Muscle of leg (tissue), 3 donors: ENCODE measurements at regions not wholly inside any gene's neighbourhood (a gene's known extent, or its start where the extent isn't known, plus 50 kb on each side); places are given as distances from the start of the nearest gene placed in this dataset.
A peak's percentile ranks its signal among the peaks of the same experiment; 100 is the strongest.

Experiments used
- DNase-seq: peaks from one replicate; pipeline ENCODE4 v3.0.0; 2013
- H3K27ac ChIP-seq: one replicate; pipeline ENCODE4 v1.5.1; 2013; ENCODE audit warnings: mild to moderate bottlenecking, low read length, control low read depth
- H3K27me3 ChIP-seq: one replicate; pipeline ENCODE4 v1.6.1; 2013; ENCODE audit warnings: low read length; ENCODE audit not compliant: control insufficient read depth, insufficient read depth
- H3K36me3 ChIP-seq: one replicate; pipeline ENCODE4 v1.6.1; 2013; ENCODE audit warnings: low read length; ENCODE audit not compliant: control insufficient read depth, insufficient read depth
- H3K4me1 ChIP-seq: one replicate; pipeline ENCODE4 v1.6.1; 2013; ENCODE audit warnings: low read length; ENCODE audit not compliant: control insufficient read depth, insufficient read depth
- H3K4me3 ChIP-seq: one replicate; pipeline ENCODE4 v1.5.1; 2013; ENCODE audit warnings: low read length, control low read depth
- H3K9me3 ChIP-seq: replicated peaks from 2 replicates; pipeline ENCODE4 v1.6.1; 2013; ENCODE audit warnings: low read depth, low read length; ENCODE audit not compliant: control insufficient read depth
- WGBS: methylation state at CpG from one replicate; pipeline ENCODE4 v1.1.5; 2013; ENCODE audit warnings: missing lambda C conversion rate; ENCODE audit not compliant: insufficient coverage; 5-methylcytosine and 5-hydroxymethylcytosine counted together

DNA sequence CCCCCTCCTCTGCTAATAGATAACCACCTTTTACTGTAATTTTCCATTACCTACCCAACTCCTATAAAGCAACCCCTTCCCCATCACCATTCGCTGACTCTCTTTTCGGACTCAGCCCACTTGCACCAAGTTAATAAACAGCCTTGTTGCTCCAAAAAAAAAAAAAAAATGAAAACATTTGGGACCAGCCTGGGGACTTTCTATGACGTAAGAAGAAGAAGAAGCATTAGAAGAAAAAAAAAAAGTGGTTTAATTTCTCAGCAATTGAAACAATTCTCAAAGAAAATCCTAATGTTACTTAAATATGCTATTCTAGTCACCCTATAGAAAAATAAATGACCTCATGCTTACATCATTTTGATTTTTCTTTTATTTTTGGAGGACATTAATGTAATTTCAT is 301.5 kb upstream of the ANO3 start:
- WGBS = no CpG with 5 or more reads among the region's 3 CpGs
- Histone ChIP-seq H3K36me3 (no peaks in the 10 kb centered on the region), H3K4me1 (no peaks in the 10 kb centered on the region), H3K27me3 (no peaks in the 10 kb centered on the region), H3K9me3 (no peaks in the 10 kb centered on the region), H3K4me3 (no peak overlapping the region), H3K27ac (no peak overlapping the region)
- no peak for DNase-seq

DNA sequence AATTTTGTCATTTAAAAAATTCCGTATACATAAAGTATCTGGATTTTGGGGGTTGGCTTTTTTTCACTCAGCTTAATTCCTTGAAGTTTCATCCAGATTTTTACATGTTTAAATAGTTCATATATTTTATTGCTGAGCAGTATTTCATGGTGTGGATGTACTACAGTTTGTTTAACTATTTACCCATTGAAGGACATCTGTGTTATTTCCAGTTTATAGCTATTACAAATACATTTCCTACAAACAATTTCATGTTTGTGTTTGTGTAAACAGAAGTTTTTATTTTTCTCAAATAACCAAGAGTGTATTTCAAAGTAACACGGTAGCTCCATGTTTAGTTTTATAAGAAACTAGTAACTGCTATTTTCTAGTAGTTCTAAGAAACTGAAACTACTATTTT is 299.7 kb upstream of the ANO3 start:
- no CpG with 5 or more reads among the region's 2 CpGs for WGBS
- no peaks in the 10 kb centered on the region for H3K27me3 ChIP-seq
- no peaks in the 10 kb centered on the region for H3K9me3 ChIP-seq

DNA sequence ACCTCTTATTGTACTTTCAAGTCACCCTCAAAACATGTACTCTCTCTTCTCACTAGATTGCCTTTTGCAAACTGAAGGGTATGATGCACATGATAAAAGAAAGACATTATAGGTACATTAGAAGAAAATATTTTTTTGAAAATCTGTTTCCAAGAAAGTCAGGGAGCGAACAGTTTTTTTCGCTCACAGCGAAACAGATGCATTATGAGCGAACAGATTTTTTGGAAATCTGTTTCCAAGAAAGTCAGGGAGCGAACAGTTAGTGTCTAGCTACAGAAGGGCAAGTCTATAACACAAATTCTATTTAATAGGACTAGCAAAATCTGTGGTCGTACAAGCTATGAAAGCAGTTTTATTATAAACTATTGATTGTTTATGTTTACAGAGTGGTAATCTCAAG is 296.2 kb upstream of the ANO3 start:
- no CpG with 5 or more reads among the region's 6 CpGs for WGBS
- H3K36me3 ChIP-seq = no peaks in the 10 kb centered on the region
- DNase-seq = no peak
- H3K4me3 ChIP-seq = no peak overlapping the region
- no peaks in the 10 kb centered on the region for H3K27me3 ChIP-seq
- no peak overlapping the region for H3K27ac ChIP-seq
- no peaks in the 10 kb centered on the region for H3K9me3 ChIP-seq
- H3K4me1 ChIP-seq = no peaks in the 10 kb centered on the region

More for the DNA sequence above, 299.7 kb upstream of the ANO3 start:
- Histone ChIP-seq H3K36me3 (no peaks in the 10 kb centered on the region), H3K4me1 (no peaks in the 10 kb centered on the region), H3K4me3 (no peak overlapping the region), H3K27ac (no peak overlapping the region)
- no peak for DNase-seq

DNA sequence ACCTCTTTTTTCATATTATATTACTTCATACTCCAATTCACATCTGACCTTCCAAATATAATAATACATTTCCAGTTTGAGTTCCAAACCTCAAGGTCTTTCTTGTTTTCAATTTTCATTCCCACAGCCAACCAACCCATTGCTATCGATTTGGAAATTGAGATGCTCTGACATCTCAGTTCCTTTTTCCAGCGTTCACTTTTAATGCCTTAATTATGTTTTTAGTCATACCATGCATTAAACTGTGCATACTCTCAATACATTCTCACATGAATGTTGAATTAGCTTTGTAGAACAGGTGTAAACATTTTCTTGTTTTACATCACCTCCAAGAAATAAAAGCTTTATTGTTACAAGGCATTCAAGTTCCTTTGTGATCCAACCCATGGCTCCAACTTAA is 294.2 kb upstream of the ANO3 start:
- no peak for DNase-seq
- Histone ChIP-seq H3K27ac (no peak overlapping the region), H3K4me1 (no peaks in the 10 kb centered on the region), H3K4me3 (no peak overlapping the region), H3K27me3 (no peaks in the 10 kb centered on the region), H3K36me3 (no peaks in the 10 kb centered on the region), H3K9me3 (no peaks in the 10 kb centered on the region)
- 100% methylated on average over 1 of the region's 2 CpGs for WGBS

DNA sequence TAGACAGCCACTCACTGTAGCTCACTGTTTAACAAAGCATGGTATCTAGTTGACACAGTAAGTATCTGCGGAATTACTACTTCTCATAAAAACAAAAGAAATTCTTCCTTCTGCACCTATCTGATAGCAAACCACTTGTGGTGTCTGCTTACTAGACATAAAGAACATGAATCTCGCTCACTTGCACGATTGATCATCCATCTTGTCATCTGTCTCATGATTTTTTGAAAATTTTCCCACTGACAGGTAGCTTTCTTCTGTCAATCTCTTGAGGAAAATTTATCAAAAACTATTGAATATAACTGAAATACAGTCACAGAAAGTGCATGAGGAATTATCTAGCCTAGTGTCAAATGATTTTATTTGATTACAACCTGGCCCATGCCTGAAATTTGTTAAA is 291.6 kb upstream of the ANO3 start:
- Histone ChIP-seq H3K9me3 (no peaks in the 10 kb centered on the region), H3K4me1 (no peaks in the 10 kb centered on the region), H3K27me3 (no peaks in the 10 kb centered on the region), H3K4me3 (no peak overlapping the region), H3K36me3 (no peaks in the 10 kb centered on the region), H3K27ac (no peak overlapping the region)
- no peak for DNase-seq
- WGBS = 50% methylated on average over 2 of the region's 3 CpGs

DNA sequence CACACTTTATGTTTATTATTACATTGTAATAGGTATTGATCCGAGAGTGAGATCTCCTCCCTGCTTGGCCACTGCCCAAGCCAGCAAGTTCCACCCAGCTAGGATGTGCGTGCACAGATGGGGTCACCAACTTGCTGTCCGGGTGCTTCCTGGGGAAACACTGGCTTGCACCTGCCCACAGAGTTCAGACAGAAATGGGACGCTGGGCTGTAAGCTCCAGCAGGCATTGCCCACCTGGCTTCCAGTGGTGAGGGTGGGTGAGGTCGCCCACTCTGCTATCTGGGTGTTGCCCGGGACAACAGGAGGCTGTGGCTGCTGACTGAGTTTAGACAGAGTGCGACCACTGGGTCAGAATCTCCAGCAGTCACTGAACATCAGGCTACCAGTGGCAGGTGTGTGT is 289.8 kb upstream of the ANO3 start:
- no peaks in the 10 kb centered on the region for H3K36me3 ChIP-seq
- no peaks in the 10 kb centered on the region for H3K27me3 ChIP-seq
- H3K4me1 ChIP-seq = no peaks in the 10 kb centered on the region
- no peaks in the 10 kb centered on the region for H3K9me3 ChIP-seq
- H3K27ac ChIP-seq = no peak overlapping the region
- H3K4me3 ChIP-seq = no peak overlapping the region
- 91% methylated on average over 6 of the region's 7 CpGs for WGBS
- no peak for DNase-seq

DNA sequence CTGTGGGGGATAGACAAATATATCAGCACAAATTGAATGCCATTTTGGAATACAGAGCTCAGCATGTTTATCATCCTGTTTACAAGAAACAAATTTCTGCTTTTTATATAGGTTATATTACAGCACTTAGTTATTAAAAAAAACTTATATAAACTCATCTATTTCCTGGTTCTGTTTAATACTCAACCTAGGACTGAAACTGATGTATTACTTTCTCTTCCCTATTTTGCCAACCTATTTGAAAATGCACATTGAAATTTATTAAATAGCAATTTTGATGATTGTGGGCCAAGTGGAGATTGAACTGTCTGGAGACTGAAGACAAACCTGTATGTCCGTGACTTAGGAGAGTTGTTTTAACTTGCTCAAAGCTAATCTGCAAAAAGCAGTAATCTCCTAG is 288.3 kb upstream of the ANO3 start:
- Histone ChIP-seq H3K27ac (no peak overlapping the region), H3K4me1 (no peaks in the 10 kb centered on the region), H3K27me3 (no peaks in the 10 kb centered on the region), H3K9me3 (no peaks in the 10 kb centered on the region), H3K4me3 (no peak overlapping the region), H3K36me3 (no peaks in the 10 kb centered on the region)
- no peak for DNase-seq
- WGBS = no CpG with 5 or more reads among the region's 1 CpG

DNA sequence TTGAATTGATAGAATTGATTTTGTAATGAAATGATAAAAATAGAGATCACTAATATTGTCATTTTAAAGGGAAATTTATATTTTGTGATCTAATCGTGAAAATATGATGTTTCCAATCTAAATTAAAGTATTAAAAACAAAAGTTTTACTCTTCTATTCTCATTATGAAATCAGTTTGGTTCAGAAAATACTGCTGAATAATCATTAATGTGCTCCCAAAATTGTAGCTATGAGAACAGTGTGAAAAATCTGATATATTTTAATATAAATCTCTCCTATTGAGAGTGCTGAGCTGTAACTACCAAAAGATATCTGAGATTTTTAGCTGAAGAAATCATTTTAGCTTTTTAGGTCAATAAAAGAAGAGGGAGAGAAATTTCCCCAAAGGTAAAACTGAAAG is 287.5 kb upstream of the ANO3 start:
- no peak for DNase-seq
- Histone ChIP-seq H3K27me3 (no peaks in the 10 kb centered on the region), H3K27ac (no peak overlapping the region), H3K4me3 (no peak overlapping the region), H3K36me3 (no peaks in the 10 kb centered on the region), H3K4me1 (no peaks in the 10 kb centered on the region), H3K9me3 (no peaks in the 10 kb centered on the region)
- WGBS = no CpG with 5 or more reads among the region's 1 CpG

DNA sequence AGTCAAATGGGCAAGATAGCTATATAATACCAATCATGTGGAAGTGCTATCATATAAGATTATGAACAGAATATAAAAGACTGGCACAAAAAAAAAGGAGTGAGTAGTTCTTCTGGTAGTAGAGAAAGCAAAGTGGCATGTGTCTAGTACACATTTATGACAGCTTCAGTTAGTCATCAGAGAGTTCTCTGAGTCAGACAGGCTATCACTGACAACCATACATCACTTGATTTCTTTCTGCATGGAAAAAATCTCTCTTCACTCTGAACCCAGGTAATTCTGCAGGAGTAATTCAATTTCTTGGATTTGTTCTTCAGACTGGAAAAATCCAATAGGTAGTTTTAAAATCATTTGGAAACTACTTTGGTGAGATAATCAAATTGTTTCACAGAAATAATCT is 286.8 kb upstream of the ANO3 start:
- no peaks in the 10 kb centered on the region for H3K36me3 ChIP-seq
- H3K27me3 ChIP-seq = no peaks in the 10 kb centered on the region
- H3K4me3 ChIP-seq = no peak overlapping the region
- no peaks in the 10 kb centered on the region for H3K9me3 ChIP-seq
- H3K4me1 ChIP-seq = no peaks in the 10 kb centered on the region
- no peak for DNase-seq
- no peak overlapping the region for H3K27ac ChIP-seq

DNA sequence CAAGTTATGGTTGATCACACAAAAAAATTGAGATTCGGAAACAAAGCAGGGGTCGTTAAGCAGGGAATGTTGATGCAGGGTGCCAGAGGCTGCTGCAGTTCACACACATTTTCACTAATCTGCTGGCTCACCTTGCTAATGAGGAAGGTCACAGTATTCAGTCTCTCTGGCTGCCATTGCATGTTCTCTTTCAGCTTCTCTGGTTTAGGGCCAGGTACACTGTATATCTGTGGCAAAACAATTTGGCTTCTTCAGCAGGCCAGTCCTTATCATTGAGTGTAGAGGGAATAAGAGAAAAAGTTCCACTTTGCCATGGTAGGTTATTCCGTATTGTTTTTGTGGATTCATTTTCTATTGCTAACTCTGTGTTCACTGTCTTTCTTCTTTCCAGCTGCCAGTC is 283.7 kb upstream of the ANO3 start:
- Histone ChIP-seq H3K27me3 (no peaks in the 10 kb centered on the region), H3K4me3 (no peak overlapping the region), H3K27ac (no peak overlapping the region), H3K9me3 (no peaks in the 10 kb centered on the region), H3K4me1 (no peaks in the 10 kb centered on the region), H3K36me3 (no peaks in the 10 kb centered on the region)
- no CpG with 5 or more reads among the region's 3 CpGs for WGBS
- peak; percentile 22 for DNase-seq

DNA sequence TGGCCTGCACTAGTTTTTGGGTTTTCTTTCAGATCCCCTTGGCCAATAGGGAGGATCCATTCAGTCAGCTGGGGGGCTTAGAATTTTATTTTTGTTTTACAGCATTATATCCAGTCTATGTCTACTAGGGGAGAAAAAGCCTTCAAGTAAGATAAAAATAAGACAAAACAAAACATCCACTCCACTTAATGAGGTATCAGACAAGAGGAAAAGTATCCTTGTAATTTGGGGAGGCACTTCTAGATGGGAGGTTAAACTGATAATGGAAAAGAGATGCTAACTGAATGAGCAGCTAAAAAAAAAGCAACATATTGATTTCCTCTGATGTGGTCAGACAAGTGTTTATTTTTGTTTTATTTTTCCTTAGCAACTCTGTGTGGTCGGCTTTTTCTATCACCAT is 278.0 kb upstream of the ANO3 start:
- no peak for DNase-seq
- Histone ChIP-seq H3K4me3 (no peak overlapping the region), H3K27me3 (no peaks in the 10 kb centered on the region), H3K4me1 (no peaks in the 10 kb centered on the region), H3K27ac (no peak overlapping the region), H3K9me3 (no peaks in the 10 kb centered on the region), H3K36me3 (no peaks in the 10 kb centered on the region)
- WGBS = no CpG with 5 or more reads among the region's 1 CpG
